ENCODE measurements at regions not wholly inside any gene's neighbourhood (a gene's known extent, or its start where the extent isn't known, plus 50 kb on each side); places are given as distances from the start of the nearest gene placed in this dataset.
"Not testable (repeated sequence)": the region's sequence is repeated elsewhere in the genome, so short reads cannot be mapped to it uniquely, and the experiment has no call there.

- DNase-seq (ENCODE audit: low read depth) = no peak
Observed at GRCh38 chr17:27065588-27065987, 228.3 kb upstream of the WSB1 start.

GRCh38 chr17:27066315-27066714 lies 227.6 kb upstream of the WSB1 start:
- DNase-seq (ENCODE audit: low read depth) = no peak

GRCh38 chr17:27069842-27070508 lies 223.9 kb upstream of the WSB1 start:
- DNase-seq (ENCODE audit: low read depth) = no peak

GRCh38 chr17:27070836-27071235 lies 223.1 kb upstream of the WSB1 start:
- no peak for DNase-seq (ENCODE audit: low read depth)

- DNase-seq (ENCODE audit: low read depth) = no peak
Observed at GRCh38 chr17:27072885-27073284, 221.0 kb upstream of the WSB1 start.

- no peak for DNase-seq (ENCODE audit: low read depth)
Observed at GRCh38 chr17:27076814-27077213, 217.1 kb upstream of the WSB1 start.

- no peak for DNase-seq (ENCODE audit: low read depth)
Observed at GRCh38 chr17:27078296-27078695, 215.6 kb upstream of the WSB1 start.

GRCh38 chr17:27079660-27080059 lies 214.3 kb upstream of the WSB1 start:
- no peak for DNase-seq (ENCODE audit: low read depth)

- DNase-seq (ENCODE audit: low read depth) = no peak
Observed at GRCh38 chr17:27081002-27081638, 212.8 kb upstream of the WSB1 start.

GRCh38 chr17:27082023-27082774 lies 211.7 kb upstream of the WSB1 start:
- no peak for DNase-seq (ENCODE audit: low read depth)

- no peak for DNase-seq (ENCODE audit: low read depth)
Observed at GRCh38 chr17:27082775-27083154, 211.1 kb upstream of the WSB1 start.

GRCh38 chr17:27083408-27084185 lies 210.3 kb upstream of the WSB1 start:
- DNase-seq (ENCODE audit: low read depth) = no peak

- no peak for DNase-seq (ENCODE audit: low read depth)
Observed at GRCh38 chr17:27085517-27085916, 208.4 kb upstream of the WSB1 start.

- no peak for DNase-seq (ENCODE audit: low read depth)
Observed at GRCh38 chr17:27086526-27086925, 207.4 kb upstream of the WSB1 start.

- no peak for DNase-seq (ENCODE audit: low read depth)
Observed at GRCh38 chr17:27087935-27088766, 205.8 kb upstream of the WSB1 start.

- DNase-seq (ENCODE audit: low read depth) = no peak
Observed at GRCh38 chr17:27088767-27089078, 205.2 kb upstream of the WSB1 start.

GRCh38 chr17:27089079-27089928 lies 204.6 kb upstream of the WSB1 start:
- not testable (repeated sequence) for DNase-seq (ENCODE audit: low read depth)

- no peak for DNase-seq (ENCODE audit: low read depth)
Observed at GRCh38 chr17:27089929-27090247, 204.0 kb upstream of the WSB1 start.

- not testable (repeated sequence) for DNase-seq (ENCODE audit: low read depth)
Observed at GRCh38 chr17:27090450-27091042, 203.4 kb upstream of the WSB1 start.

- DNase-seq (ENCODE audit: low read depth) = no peak
Observed at GRCh38 chr17:27091043-27091497, 202.8 kb upstream of the WSB1 start.
